CD4-positive, alpha-beta T cell treated with Interleukin-2 at 100 ng/mL for 4 hours (primary cell): ENCODE measurements at regions not wholly inside any gene's neighbourhood (a gene's known extent, or its start where the extent isn't known, plus 50 kb on each side); places are given as distances from the start of the nearest gene placed in this dataset.
"Not testable (repeated sequence)": the region's sequence is repeated elsewhere in the genome, so short reads cannot be mapped to it uniquely, and the experiment has no call there.

ENCODE experiments used
- DNase-seq: peaks from one replicate; pipeline ENCODE4 v3.0.0-alpha.2; 2020; ENCODE audit warnings: low spot score

- no peak for DNase-seq
Measured at GRCh38 chr9:104980039-104980654, 52.2 kb upstream of the ABCA1 start.

DNA sequence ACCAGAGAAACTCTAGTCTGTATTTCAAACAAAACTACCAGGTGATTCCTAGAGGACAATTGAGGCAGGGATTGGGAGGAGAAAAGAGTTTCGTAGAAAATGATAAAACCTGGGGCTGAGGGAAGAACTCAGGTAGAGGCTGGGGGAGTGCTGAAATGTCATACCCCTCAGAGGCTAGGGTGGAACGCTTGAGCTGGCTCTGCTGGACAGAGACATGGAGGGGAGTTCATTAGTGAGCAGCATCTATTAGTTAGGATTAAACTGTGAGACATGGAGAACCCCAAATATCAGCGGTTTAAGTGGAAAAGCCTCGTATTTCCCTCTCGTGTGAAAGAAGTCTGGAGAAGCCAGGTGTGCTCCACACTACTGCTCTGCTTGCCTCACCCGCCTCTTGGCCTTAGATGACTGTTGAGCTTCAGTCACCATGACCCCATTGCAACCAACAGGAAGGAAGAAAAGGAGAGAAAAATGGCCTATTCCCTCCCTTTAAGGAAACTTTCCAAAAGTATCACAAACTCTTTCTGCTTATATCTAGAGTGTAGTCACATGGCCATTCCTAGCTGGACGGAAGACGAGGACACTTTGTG lies 53.7 kb upstream of the ABCA1 start:
- DNase-seq, result no peak

DNA sequence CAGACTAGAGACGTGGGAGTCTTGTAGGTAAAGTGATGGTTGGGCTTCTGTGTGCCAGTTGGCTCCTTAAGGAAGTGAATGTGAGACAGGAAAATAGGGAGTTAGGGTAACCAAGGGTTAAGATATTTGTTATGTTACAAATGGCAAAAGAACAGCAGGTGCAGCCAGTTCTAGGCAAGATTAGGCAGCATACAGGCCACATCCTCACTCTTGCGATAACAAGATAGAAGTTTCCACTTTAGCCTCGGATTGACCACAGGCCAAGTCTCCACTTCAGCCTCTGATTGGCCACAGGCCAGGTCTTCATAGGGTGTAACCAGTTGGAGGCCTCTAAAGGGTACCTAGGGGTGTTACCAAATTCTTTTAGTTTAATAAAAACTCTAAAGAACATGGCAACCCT lies 54.6 kb upstream of the ABCA1 start:
- no peak for DNase-seq

- no peak for DNase-seq
Measured at GRCh38 chr9:104983491-104983890, 55.5 kb upstream of the ABCA1 start.

- no peak for DNase-seq
Measured at GRCh38 chr9:104984121-104984520, 56.2 kb upstream of the ABCA1 start.

DNA sequence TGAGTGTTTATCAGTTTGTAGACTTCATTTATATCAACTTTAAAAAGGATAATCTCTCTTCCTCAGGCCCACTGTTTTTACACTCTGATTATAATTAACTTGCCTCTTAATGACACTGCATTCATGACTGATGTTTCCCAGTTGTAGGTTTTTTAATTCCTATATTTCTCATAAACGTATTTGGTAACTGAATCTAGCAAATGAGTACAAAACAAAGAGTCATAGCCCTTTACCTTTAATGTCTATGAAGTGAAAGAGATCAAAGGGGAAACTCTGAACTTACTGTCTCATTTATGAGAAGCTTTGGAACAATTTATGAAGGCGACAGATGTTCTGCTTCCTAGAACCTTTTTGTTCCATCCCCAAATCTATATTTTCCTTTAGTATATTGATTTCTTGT lies 56.6 kb upstream of the ABCA1 start:
- no peak for DNase-seq

DNA sequence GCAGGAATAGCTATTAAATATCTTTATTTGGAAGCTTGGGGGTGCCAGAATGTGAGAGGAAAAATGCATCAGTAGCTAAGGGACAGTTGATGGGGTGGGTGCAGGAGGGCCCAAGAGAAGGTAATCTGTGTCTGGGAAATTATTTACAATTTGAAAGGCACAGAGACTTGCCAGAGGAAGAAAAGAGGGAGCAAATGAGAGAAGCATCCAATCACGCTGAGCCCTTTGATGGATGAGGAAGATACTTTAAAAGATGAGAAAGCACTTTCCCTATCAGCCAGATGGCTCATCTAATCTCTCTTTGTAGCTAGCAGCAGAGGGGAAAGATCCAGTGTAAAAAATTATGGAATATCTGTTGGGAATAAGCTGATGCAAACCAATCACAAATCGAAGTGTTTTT lies 57.0 kb upstream of the ABCA1 start:
- no peak for DNase-seq

DNA sequence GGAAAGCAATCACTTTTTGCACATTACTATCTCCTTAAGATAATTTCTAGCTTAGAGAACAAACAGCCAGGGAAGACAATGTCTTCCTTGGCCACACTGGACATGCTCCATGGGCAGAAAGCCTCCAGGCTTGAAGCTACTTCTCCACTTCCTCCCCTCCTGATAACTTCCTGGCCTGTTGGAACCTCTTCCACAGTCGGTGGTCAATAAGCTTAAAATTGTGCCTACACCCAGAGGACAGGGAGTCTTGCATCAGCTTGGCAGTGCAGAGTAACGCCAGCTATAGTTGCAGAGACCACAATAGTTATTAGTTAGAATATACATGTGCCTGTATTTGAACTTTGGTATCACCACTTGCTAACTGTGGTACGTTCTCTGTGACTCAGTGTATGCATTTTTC lies 58.1 kb upstream of the ABCA1 start:
- DNase-seq, result no peak

DNA sequence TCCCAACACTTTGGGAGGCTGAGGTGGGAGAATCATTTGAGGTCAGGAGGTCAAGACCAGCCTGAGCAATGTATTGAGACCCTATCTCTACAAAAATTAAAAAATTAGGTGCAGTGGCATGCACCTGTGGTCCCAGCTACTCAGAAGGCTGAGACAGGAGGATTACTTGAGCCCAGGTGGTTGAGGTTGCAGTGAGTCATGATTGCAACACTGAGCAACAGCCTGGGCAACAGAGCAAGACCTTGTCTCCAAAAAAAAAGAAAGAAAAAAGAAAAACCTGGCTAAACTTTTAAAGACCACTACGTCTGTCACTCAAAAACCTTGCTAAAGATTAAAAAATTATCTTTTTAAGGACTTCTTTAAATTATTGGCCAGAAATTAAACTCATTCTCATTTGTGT lies 59.8 kb upstream of the ABCA1 start:
- no peak for DNase-seq

DNA sequence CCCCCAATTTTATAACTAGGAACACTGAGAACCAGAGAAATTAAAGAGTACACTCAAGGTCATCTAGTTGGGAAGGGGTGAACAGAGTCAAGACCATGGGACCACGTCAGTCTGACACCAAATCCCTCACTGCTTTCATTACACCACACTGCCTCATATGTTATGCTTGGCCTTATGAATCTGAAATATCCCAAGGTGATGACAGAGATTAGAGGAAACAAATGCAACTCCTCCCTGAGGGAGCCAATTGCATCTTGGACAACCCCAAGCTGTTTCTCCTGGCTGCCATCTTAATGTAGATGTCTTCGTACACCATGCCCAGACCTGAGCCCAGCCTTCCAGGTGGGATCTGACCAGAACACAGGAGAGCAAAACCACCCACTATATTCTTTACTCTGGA lies 60.6 kb upstream of the ABCA1 start:
- DNase-seq, result no peak

GRCh38 chr9:104991144-104991953 lies 63.4 kb upstream of the ABCA1 start:
- DNase-seq, result peak; percentile 86

- no peak for DNase-seq
Measured at GRCh38 chr9:104992659-104993058, 64.7 kb upstream of the ABCA1 start.

DNA sequence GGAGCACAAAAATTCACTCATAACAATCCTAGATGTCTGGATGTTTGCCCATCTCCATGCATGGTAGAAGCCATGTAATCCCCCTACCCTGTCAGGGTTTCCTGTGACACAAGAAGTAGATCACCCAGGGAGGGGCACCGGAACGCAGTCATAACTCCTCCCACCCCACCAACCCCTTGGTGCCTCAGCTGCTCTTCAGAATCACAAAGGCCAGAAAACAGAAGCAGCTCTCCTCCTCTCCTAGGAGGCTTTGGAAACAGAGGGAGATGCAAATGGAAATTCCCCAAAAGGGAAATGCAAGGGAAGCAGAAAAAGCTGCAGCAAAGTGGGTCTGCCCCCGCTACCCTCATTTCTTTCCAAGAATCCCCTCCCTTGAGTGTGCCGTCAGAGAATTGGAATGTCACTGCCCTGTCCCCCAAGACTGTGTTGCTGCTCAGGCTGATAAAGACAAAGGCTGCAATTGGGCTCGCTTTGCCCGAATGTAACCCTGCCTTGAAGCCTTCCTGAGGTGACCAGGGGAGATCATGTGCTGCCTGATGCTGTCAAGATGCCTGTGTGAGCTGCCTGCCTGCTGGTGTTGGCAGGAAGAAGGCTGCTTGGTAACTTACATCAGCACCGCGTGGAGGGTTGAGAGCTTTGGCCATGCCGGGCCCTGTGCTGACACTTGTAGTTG lies 65.5 kb upstream of the ABCA1 start:
- no peak for DNase-seq

GRCh38 chr9:104997536-104997935 lies 69.6 kb upstream of the ABCA1 start:
- DNase-seq, result no peak

DNA sequence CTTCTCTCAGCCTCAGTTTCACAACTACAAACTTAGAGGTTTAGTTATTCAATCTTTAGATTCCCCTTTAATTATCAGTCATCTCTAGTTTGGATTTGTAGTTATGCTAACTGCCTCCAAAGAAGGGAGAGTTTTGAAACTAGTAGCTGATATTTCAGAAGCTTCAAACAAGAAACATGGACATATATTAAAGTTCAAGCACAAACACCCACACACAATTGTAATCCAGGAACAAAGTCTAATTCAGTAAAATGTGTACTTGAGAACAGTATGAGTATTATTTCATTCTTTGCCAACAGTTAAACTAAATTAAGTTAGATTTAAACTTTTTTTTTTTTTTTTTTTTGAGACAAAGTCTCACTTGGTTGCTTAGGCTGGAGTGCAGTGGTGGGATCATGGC lies 71.2 kb upstream of the ABCA1 start:
- DNase-seq, result no peak

GRCh38 chr9:105000529-105000928 lies 72.6 kb upstream of the ABCA1 start:
- not testable (repeated sequence) for DNase-seq

DNA sequence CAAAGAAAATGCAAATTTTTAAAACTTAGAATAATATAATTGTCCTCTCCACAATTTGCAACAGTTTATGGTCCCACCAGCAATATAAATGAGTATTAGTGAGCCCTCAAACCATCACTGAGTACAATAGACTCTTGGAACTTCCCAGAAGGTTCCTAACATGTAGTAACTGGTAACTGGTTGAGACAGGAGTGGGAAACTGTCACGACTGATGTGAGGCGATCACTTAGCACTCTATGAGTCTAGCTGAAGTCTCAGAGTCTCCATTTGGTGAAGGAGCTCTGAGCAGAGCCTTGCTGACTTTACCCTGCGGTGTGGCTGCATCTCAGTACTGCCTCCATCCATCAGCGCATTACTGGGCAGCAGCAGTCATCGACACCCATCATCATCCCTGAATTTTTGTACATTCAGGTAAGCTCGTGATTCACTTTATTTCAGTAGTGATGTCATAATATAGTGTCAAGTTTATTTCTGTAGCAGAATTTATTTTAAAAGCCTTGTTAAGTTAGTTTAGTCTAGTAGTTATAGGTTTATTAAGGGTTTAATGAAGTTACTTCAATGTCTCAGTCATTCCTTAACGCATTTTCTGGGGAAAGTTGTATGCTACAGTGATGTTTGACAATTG lies 76.6 kb upstream of the ABCA1 start:
- no peak for DNase-seq

DNA sequence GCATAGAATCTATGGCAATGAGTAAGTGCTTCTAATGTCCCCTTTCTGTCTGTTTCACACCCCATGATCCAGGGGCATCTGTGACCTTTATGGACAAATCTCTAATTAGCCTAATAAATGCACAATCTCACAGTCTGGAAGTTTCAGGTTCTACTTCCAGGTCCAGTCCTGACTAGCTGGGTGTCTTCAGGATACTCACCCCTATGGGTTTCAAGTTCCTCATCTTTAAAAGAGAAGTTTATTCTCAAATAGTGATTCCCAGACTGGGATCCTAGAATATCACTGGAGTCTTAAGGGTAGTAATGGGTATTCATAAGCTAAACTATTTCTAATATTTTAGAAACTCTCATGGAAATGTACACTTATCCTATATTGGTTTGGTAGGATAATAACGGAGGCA lies 77.2 kb upstream of the ABCA1 start:
- no peak for DNase-seq

- DNase-seq, result no peak
Measured at GRCh38 chr9:105006514-105006913, 78.6 kb upstream of the ABCA1 start.

- DNase-seq, result no peak
Measured at GRCh38 chr9:105007143-105007542, 79.2 kb upstream of the ABCA1 start.

DNA sequence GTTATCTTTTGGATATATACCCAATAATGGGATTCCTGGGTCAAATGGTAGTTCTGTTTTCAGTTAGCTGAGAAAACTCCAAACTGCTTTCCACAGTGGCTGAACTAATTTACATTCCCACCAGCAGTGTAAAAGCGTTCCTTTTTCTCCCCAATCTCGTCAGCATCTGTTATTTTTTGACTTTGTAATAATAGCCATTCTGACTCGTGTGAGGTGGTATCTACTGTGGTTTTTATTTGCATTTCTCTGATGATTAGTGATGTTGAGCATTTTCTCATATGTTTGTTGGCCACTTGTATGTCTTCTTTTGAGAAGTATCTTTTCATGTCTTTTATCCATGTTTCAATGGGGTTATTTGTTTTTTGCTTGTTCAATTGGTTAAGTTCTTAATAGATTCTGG lies 82.1 kb upstream of the ABCA1 start:
- DNase-seq, result not testable (repeated sequence)

DNA sequence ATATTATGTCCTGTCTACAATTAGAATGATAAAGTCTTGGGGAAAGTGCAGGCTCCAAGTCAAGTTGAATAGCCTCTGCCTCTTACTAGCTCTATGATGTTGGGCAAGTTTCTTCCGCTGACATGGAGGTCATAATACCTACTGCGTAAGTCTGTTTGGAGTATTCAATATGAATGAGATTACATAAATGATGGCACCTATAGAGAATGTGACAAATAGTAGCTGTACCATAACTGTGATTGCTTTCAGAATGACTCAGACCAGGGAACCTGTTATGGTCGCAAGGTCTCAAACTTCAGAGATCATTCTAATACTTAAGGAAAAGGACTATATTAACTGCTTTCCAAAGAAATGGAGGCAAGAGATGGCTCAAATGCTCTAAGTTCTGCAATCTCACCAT lies 94.0 kb upstream of the ABCA1 start:
- no peak for DNase-seq

GRCh38 chr9:105022545-105022944 lies 94.6 kb upstream of the ABCA1 start:
- DNase-seq, result not testable (repeated sequence)
